ENCODE measurements at regions not wholly inside any gene's neighbourhood (a gene's known extent, or its start where the extent isn't known, plus 50 kb on each side); places are given as distances from the start of the nearest gene placed in this dataset.

DNA sequence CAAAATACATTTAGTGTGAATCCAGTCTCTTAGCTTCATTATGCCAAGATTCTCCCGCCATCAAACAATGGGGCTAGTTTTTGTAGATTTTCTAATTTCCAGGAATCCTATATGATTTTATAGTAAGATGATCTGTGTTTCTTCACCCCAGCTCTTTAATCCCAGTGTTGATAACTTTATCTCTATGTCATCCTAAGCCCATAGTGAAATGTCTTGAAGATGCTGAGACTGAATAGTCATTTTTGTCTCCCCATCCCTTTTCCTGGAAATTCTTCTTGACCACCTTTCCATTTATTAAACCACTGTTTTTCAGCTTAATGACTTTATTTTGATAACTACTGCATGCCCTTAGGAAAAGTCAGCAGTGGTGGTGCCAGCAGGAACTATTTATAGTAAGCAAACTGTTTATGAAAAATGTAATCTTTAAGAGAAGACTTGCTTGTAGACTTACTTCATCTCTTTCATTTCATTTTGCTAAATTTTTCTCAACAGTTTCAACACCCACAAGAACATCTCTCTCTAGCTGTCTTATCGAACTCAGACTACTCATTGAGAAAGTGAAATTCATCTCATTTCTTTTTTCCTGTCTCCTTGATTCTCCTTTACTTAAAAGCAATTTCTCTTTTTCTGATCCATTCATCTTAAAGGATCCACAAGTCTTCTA lies 116.6 kb downstream of the NTMT2 start:
- TF ChIP-seq, protein P1, sequence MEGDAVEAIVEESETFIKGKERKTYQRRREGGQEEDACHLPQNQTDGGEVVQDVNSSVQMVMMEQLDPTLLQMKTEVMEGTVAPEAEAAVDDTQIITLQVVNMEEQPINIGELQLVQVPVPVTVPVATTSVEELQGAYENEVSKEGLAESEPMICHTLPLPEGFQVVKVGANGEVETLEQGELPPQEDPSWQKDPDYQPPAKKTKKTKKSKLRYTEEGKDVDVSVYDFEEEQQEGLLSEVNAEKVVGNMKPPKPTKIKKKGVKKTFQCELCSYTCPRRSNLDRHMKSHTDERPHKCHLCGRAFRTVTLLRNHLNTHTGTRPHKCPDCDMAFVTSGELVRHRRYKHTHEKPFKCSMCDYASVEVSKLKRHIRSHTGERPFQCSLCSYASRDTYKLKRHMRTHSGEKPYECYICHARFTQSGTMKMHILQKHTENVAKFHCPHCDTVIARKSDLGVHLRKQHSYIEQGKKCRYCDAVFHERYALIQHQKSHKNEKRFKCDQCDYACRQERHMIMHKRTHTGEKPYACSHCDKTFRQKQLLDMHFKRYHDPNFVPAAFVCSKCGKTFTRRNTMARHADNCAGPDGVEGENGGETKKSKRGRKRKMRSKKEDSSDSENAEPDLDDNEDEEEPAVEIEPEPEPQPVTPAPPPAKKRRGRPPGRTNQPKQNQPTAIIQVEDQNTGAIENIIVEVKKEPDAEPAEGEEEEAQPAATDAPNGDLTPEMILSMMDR (IDR thresholded peaks at IDR 0.05; ENCODE audit: low read depth, low read length): no peak
- no peak overlapping the region for H3K4me3 ChIP-seq (ENCODE audit: low read depth, low read length)
- in situ Hi-C loops (cut with HindIII; ENCODE audit: low sequenced_read_pairs): no loop called here
- no peak for DNase-seq (ENCODE audit: low read depth, low spot score)

DNA sequence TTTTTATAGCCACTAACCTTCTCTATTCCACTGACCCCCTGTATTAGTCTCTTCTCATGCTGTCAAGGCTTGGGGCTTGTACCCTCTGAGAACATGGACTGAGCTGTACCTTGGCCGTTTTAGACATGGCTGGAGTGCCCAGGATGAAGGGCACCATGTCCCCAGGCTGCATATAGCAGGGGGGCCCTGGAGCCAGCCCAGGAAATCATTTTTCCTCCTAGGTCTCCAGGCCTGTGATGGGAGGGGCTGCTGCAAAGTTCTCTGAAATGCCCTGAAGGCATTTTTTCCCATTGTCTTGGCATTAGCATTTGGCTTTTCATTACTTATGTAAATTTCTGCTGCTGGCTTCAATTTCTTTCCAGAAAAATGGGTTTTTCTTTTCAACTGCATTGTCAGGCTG lies 119.5 kb downstream of the NTMT2 start:
- no peak for DNase-seq (ENCODE audit: low read depth, low spot score)
- in situ Hi-C loops (cut with HindIII; ENCODE audit: low sequenced_read_pairs): no loop called here
- TF ChIP-seq, protein P1 (IDR thresholded peaks at IDR 0.05; ENCODE audit: low read depth, low read length): no peak
- H3K4me3 ChIP-seq (ENCODE audit: low read depth, low read length): no peak overlapping the region

DNA sequence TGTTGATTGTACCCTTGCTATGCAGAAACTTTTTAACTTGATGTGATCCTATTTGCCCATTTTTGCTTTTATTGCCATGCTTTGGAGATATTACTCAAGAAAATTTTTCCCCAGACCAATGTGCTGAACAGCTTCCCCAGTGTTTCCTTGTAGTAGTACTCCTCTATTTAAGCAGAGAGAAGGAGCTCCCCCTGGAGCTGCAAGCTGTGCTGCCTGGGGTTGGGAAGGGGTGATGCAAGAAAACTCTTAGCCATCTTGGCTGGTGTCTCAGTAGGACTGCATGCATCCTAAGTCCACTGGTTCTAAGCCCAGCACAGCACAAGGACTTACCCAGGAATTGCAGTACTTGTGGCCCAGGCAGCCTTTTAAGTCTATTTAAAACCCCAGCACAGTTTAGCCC lies 121.6 kb downstream of the NTMT2 start:
- in situ Hi-C loops (cut with HindIII; ENCODE audit: low sequenced_read_pairs): no loop called here
- H3K4me3 ChIP-seq (ENCODE audit: low read depth, low read length): no peak overlapping the region
- no peak for DNase-seq (ENCODE audit: low read depth, low spot score)
- TF ChIP-seq, protein P1 (IDR thresholded peaks at IDR 0.05; ENCODE audit: low read depth, low read length): peak; percentile 3

DNA sequence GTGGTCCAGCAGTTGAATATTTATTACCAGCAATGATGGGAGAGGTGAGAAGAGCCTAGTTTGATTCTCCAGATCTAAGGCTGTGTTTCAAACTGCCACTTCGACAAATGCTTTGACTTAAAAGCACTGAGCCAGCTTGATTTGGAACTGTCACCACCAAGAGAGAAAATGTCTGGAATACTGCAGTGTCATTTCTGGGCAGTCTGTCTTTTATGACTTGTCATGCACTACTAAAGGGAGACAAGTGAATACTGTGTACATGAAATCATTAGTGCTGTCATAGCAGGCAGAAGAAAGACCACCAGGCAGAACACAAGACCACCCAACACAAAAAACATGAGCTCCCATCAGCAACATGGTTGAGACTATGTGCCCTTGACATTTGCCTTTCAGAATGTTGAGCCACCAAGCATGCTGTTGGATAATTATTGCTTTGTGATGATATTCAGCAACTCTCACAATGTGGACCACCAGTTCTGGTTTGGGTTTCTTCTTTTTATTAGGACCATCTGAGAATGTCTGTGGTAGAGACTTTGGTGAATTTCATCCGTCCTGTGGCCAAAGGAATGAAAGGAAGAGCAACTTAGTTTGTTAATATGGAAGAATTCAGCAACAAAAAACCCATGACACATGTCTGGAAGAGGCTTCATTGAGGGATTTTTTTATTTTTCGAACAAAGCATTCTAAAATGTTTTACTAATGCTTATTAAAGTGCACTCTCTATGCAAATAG lies 125.8 kb downstream of the NTMT2 start:
- H3K4me3 ChIP-seq (ENCODE audit: low read depth, low read length): no peak overlapping the region
- in situ Hi-C loops (cut with HindIII; ENCODE audit: low sequenced_read_pairs): no loop called here
- DNase-seq (ENCODE audit: low read depth, low spot score): no peak
- TF ChIP-seq, protein P1 (IDR thresholded peaks at IDR 0.05; ENCODE audit: low read depth, low read length): no peak

DNA sequence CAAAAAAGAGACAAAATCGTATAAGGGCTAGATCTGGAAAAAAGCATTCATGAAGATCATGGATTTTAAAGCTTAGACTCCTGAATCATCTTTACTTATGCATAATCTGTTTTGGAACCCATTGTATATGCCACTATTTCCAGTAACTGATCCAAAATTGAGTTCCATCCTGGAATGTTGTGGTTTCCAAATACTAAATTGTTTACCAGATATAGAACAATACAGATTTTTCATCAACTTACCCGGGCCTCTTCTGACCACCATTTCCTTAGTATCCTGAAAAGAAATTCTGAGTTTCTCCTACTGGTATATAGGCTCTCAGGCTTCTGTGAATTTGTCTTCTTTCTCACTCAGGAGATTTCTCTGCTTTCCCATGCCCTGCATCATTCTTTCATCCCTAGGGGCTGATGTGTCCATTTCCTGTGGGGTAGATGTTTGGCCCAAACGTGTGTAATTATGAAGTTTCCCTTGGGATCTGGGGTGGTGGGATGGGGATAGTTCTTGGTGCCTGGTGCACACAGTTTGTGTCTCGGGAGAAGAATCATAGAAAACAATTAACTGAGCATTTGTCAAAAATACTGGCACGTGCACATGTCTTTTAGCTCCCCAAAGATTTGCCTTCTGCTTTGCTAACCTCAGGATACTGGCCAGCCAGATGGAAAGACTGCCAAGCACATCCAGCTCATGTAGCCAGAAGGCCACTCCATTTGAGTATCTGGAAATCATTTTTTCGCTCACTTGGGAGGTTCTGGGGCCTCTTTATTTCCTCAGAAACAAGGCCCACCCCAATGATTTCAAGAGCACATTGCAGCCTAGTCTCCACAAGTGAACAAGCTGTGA lies 127.8 kb downstream of the NTMT2 start:
- in situ Hi-C loops (cut with HindIII; ENCODE audit: low sequenced_read_pairs): no loop called here
- no peak for DNase-seq (ENCODE audit: low read depth, low spot score)
- TF ChIP-seq, protein P1 (IDR thresholded peaks at IDR 0.05; ENCODE audit: low read depth, low read length): no peak
- no peak overlapping the region for H3K4me3 ChIP-seq (ENCODE audit: low read depth, low read length)

DNA sequence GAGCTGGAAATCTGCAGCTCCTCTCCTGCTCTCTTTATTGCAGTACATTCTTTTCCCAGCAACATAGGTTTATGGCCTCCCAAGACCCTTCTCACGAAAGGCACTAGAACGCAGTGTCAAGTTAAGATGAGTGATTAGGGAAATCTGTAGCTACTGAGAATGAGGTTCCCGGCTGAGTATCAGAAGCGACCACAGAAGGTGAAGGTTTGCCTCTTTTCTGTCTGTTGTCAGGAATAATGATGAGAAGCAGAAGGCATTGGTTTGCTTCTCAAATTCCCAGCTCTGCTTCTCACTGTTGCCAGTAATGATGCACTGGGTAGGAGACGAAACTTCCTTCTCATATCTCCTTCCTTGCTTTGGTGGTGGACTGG lies 128.4 kb downstream of the NTMT2 start:
- in situ Hi-C loops (cut with HindIII; ENCODE audit: low sequenced_read_pairs): no loop called here
- TF ChIP-seq, protein P1 (IDR thresholded peaks at IDR 0.05; ENCODE audit: low read depth, low read length): no peak
- no peak overlapping the region for H3K4me3 ChIP-seq (ENCODE audit: low read depth, low read length)
- DNase-seq (ENCODE audit: low read depth, low spot score): no peak
